Ovary (tissue), 7 donors: ENCODE measurements at regions not wholly inside any gene's neighbourhood (a gene's known extent, or its start where the extent isn't known, plus 50 kb on each side); places are given as distances from the start of the nearest gene placed in this dataset.

Experiments used
- DNase-seq, 5 donors: peaks; one replicate each; pipeline ENCODE4 v3.0.0-alpha.2; 2019 to 2020
- H3K27ac ChIP-seq, 2 donors: fragments of 200-600 bp; one replicate each; pipeline versions ENCODE4 v1.5.1 to v1.8.0; 2019 to 2022
- H3K27me3 ChIP-seq: fragments of 200-600 bp; one replicate; pipeline ENCODE4 v1.8.0; 2022
- H3K36me3 ChIP-seq: fragments of 200-600 bp; sonication (generic); one replicate; pipeline ENCODE4 v1.5.1; 2019
- H3K4me1 ChIP-seq: one replicate; pipeline ENCODE4 v1.8.1; 2013; ENCODE audit warnings: mild to moderate bottlenecking, moderate library complexity; ENCODE audit not compliant: insufficient read depth
- H3K4me3 ChIP-seq: fragments of 200-600 bp; sonication (generic); one replicate; pipeline ENCODE4 v1.5.1; 2017
- H3K9me3 ChIP-seq, 2 donors: fragments of 200-600 bp in 1 of 2; sonication (generic) in 1 of 2; one replicate each; pipeline versions ENCODE4 v1.5.1 to v1.8.1; 2013 to 2019; ENCODE audit warnings: mild to moderate bottlenecking in 1 of 2, moderate library complexity in 1 of 2
- EP300 ChIP-seq: sonication (generic); formaldehyde crosslinking; IDR thresholded peaks from one replicate; pipeline ENCODE4 v1.6.1; 2017; ENCODE audit warnings: antibody characterized with exemption
- POLR2A ChIP-seq: fragments of 450-650 bp; IDR thresholded peaks from one replicate; pipeline ENCODE4 v1.6.1; 2017; ENCODE audit warnings: antibody characterized with exemption, mild to moderate bottlenecking, moderate library complexity
- WGBS, 3 donors: extraction: QIAGEN DNeasy Blood & Tissue Kit in 1 of 3; methylation state at CpG; one replicate each; pipeline versions ENCODE4 v1.1.5 to v1.1.7; 2013 to 2017; 5-methylcytosine and 5-hydroxymethylcytosine counted together
- intact Hi-C, 4 donors: fragments of 100-400 bp; cut with DNase I; formaldehyde crosslinking; loops; one replicate each; pipeline versions ENCODE4 v1.11.0 to v1.15.1; 2022 to 2023
- TF ChIP-seq, protein P1 (sequence below), 3 donors: fragments of 450-650 bp in 2 of 3; fragments of 200-600 bp in 1 of 3; IDR thresholded peaks; one replicate each; pipeline versions ENCODE4 v1.5.1 to v1.8.0; 2016 to 2022; ENCODE audit warnings: antibody characterized with exemption in 3 of 3, mild to moderate bottlenecking in 1 of 3
- donor health status: DM: no; HTN: no; CAD: no; lungs with moderate emphysema.
- donor health status: DM: no; HTN: no; CAD: no.
- donor health status: Bipolar disorder and iron deficiency.
- donor health status: DM: no; HTN: no; CAD: no.
- donor health status: DM: yes; HTN: yes; CAD: no.

DNA sequence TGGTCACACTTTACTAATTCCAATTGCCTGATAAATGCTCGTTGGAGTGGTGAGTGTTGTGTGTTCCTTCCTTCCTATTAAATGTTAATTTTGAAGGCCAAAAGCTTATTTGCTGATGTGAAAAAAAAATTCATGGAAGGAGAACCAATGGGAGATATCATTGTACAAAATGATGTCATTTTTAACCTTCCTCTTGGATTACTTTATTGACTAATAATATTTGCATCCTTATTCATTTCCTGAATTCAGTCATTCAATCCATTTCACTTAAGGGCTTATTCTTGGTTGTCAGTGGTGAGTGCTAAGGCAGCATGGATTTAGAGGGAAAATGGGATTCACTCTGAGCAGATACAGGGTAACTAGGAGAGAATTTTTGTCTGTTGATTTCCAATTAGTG, 216.0 kb upstream of the HTR2A start:
- no peak overlapping the region for H3K4me3 ChIP-seq
- no peaks in the 10 kb centered on the region for H3K27me3 ChIP-seq
- 31 to 39% (median 35%) methylated on average over 1 of the region's 1 CpG for WGBS, 3 donors
- H3K9me3 ChIP-seq, result no peaks in the 10 kb centered on the region
- intact Hi-C loops, result no loop called here
- no peaks in the 10 kb centered on the region for H3K36me3 ChIP-seq
- TF ChIP-seq POLR2A (no peak), EP300 (no peak)
- TF ChIP-seq, protein P1, sequence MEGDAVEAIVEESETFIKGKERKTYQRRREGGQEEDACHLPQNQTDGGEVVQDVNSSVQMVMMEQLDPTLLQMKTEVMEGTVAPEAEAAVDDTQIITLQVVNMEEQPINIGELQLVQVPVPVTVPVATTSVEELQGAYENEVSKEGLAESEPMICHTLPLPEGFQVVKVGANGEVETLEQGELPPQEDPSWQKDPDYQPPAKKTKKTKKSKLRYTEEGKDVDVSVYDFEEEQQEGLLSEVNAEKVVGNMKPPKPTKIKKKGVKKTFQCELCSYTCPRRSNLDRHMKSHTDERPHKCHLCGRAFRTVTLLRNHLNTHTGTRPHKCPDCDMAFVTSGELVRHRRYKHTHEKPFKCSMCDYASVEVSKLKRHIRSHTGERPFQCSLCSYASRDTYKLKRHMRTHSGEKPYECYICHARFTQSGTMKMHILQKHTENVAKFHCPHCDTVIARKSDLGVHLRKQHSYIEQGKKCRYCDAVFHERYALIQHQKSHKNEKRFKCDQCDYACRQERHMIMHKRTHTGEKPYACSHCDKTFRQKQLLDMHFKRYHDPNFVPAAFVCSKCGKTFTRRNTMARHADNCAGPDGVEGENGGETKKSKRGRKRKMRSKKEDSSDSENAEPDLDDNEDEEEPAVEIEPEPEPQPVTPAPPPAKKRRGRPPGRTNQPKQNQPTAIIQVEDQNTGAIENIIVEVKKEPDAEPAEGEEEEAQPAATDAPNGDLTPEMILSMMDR (IDR thresholded peaks at IDR 0.05), result no peak
- no peaks in the 10 kb centered on the region for H3K4me1 ChIP-seq
- H3K27ac ChIP-seq, result no peak overlapping the region
- no peak for DNase-seq

DNA sequence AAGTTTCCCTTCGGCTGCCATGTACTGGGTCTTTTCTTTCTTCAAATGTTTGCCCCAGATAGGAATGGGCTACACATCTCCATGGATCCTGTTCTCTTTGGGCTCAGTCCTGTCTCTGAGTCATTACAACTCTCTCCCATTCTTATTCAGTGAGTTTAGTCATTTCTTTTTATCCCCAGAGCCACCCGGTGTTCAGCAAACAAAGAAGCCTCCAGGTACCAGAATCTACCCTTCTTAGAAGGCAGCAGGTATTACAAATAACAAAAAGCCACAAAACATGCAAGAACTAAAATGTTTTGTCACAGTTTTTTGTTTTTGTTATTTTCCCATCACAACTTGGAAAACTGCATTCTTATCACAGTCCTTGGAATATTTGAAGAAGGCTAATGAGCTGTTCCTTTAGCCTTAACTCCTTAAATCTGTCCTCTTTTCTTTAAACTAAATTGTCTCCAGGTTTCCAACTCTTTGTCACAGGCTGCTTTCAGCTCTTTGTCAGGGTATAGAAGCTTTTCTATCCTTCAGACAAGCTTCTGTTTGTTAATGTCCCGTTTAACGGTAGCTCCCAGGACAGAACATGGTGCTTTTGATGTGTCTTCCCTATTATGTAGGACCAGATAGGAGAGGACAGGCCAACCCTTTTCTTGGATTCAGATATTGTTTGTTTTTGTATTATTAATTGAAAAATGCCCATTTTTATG, 215.5 kb upstream of the HTR2A start:
- no peak for TF ChIP-seq EP300
- no peak for TF ChIP-seq POLR2A
- TF ChIP-seq, protein P1 (IDR thresholded peaks at IDR 0.05), result no peak
- WGBS, 3 donors, result 46 to 58% (median 50%) methylated on average over 4 of the region's 4 CpGs
- no peak for DNase-seq
- intact Hi-C loops, result no loop called here
- no peaks in the 10 kb centered on the region for H3K9me3 ChIP-seq
- no peaks in the 10 kb centered on the region for H3K4me1 ChIP-seq
- H3K27me3 ChIP-seq, result no peaks in the 10 kb centered on the region
- H3K4me3 ChIP-seq, result no peak overlapping the region
- no peaks in the 10 kb centered on the region for H3K36me3 ChIP-seq
- H3K27ac ChIP-seq, result no peak overlapping the region

DNA sequence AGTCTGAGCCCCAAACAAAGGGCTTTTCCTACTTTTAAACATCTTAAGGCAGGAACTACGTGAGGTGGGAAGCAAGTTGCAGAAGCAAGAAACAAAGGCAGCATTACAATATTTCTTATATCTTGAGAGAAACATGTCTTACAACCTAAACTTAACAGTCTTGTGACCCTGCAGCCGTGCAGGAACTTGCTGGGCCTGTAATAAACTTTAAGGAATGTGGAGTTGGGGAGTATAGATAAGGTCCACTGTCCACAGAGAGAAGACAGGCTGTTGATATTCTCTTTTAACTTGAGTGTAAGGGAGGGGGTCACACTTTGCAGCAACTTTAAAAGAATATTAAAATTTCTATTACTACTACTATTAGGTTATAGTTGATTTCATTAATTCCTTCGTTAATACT, 214.6 kb upstream of the HTR2A start:
- Histone ChIP-seq H3K27ac (no peak overlapping the region), H3K4me3 (no peak overlapping the region), H3K36me3 (no peaks in the 10 kb centered on the region), H3K27me3 (no peaks in the 10 kb centered on the region), H3K9me3 (no peaks in the 10 kb centered on the region), H3K4me1 (no peaks in the 10 kb centered on the region)
- DNase-seq, result no peak
- 34 to 40% (median 36%) methylated on average over 3 of the region's 3 CpGs for WGBS, 3 donors
- TF ChIP-seq POLR2A (no peak), EP300 (no peak)
- TF ChIP-seq, protein P1 (IDR thresholded peaks at IDR 0.05), result no peak
- intact Hi-C loops, result no loop called here

DNA sequence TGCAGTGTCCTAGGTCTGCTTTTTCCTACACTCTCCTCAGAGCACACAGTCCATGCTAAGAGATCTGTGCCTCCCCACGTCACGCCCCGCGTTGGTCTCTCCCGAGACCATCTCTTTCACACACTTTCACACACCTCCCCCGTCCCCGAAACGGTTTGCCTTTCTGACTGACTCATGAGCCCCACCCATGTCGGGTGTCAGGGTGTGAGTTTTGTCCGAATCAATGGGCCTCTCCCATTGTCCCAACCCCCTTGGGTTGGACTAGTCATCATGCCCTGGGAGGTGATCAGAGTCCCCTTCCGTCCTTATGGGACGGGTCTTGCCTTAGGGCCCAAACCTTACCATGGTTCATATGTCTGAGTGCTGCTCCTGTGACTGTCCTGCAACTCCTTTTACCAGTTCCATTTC, 214.0 kb upstream of the HTR2A start:
- Histone ChIP-seq H3K27ac (no peak overlapping the region), H3K9me3 (no peaks in the 10 kb centered on the region), H3K4me3 (no peak overlapping the region), H3K4me1 (no peaks in the 10 kb centered on the region), H3K27me3 (no peaks in the 10 kb centered on the region), H3K36me3 (no peaks in the 10 kb centered on the region)
- DNase-seq, result no peak
- TF ChIP-seq, protein P1 (IDR thresholded peaks at IDR 0.05), result no peak
- intact Hi-C loops, result no loop called here
- 93 to 95% (median 94%) methylated on average over 12 of the region's 12 CpGs for WGBS, 3 donors
